CD4-positive, alpha-beta T cell (primary cell): ENCODE measurements at regions not wholly inside any gene's neighbourhood (a gene's known extent, or its start where the extent isn't known, plus 50 kb on each side); places are given as distances from the start of the nearest gene placed in this dataset.

Experiments used
- ATAC-seq: fragments of 200-7000 bp; cut with Tn5 transposase; one replicate; pipeline ENCODE4 v1.10.0; 2022; ENCODE audit warnings: mild to moderate bottlenecking; ENCODE audit not compliant: poor library complexity
- CTCF ChIA-PET: fragments of 350-600 bp; sonication (Branson Sonifier 250); formaldehyde crosslinking; loops from one replicate; lab custom pipeline; 2021; ENCODE audit warnings: antibody characterized with exemption, inconsistent platforms; lab: Charles Lee
- POLR2A ChIA-PET: fragments of 350-600 bp; sonication (Branson Sonifier 250); formaldehyde crosslinking; loops from one replicate; lab custom pipeline; 2021; ENCODE audit warnings: antibody characterized with exemption, inconsistent platforms; lab: Charles Lee
- DNase-seq, 14 experiments: peaks; one replicate each; pipeline ENCODE4 v3.0.0-alpha.2; 2013 to 2020; ENCODE audit warnings: mixed read lengths in 2 of 14
- H3K27ac ChIP-seq, 2 donors: one replicate each; pipeline versions ENCODE4 v1.5.1 to v1.7.0; 2013; ENCODE audit warnings: low read length in 2 of 2, low read depth in 1 of 2, mild to moderate bottlenecking in 1 of 2
- H3K27me3 ChIP-seq, 2 experiments: 1 replicate in 1 of 2; 2 replicates in 1 of 2; pipeline versions ENCODE4 v1.6.1 to v1.7.0; 2013; ENCODE audit warnings: low read length in 2 of 2, control low read depth in 1 of 2, mild to moderate bottlenecking in 1 of 2, moderate library complexity in 1 of 2; ENCODE audit not compliant: insufficient read depth in 2 of 2, control insufficient read depth in 1 of 2
- H3K36me3 ChIP-seq: one replicate; pipeline ENCODE4 v1.6.1; 2013; ENCODE audit warnings: low read length, control low read depth; ENCODE audit not compliant: insufficient read depth
- H3K4me1 ChIP-seq: one replicate; pipeline ENCODE4 v1.6.1; 2013; ENCODE audit warnings: low read length, control low read depth; ENCODE audit not compliant: insufficient read depth
- H3K4me3 ChIP-seq: one replicate; pipeline ENCODE4 v1.5.1; 2013; ENCODE audit warnings: mild to moderate bottlenecking, low read length, moderate library complexity
- H3K9me3 ChIP-seq, 2 experiments: 1 replicate in 1 of 2; 2 replicates in 1 of 2; pipeline versions ENCODE4 v1.6.1 to v1.7.0; 2013; ENCODE audit warnings: low read length in 2 of 2, mild to moderate bottlenecking in 2 of 2, control low read depth in 1 of 2, moderate library complexity in 1 of 2; ENCODE audit not compliant: control insufficient read depth in 1 of 2, insufficient read depth in 1 of 2
- H3K27ac Mint-ChIP-seq: one replicate; pipeline ENCODE4 v1.8.0; 2020; ENCODE audit warnings: mixed read lengths
- H3K27me3 Mint-ChIP-seq: one replicate; pipeline ENCODE4 v1.8.0; 2021; ENCODE audit warnings: mixed read lengths
- H3K36me3 Mint-ChIP-seq: one replicate; pipeline ENCODE4 v1.8.0; 2021; ENCODE audit warnings: low read depth, mixed read lengths
- H3K4me1 Mint-ChIP-seq: one replicate; pipeline ENCODE4 v1.8.0; 2021; ENCODE audit warnings: low read depth, mixed read lengths
- H3K4me3 Mint-ChIP-seq: one replicate; pipeline ENCODE4 v1.8.0; 2020; ENCODE audit warnings: mild to moderate bottlenecking, mixed read lengths
- H3K9me3 Mint-ChIP-seq: one replicate; pipeline ENCODE4 v1.8.0; 2020; ENCODE audit warnings: mixed read lengths
- intact Hi-C, 2 experiments: fragments of 100-400 bp; cut with DNase I in 1 of 2; cut with micrococcal nuclease in 1 of 2; formaldehyde crosslinking; loops; one replicate each; pipeline versions ENCODE4 v1.15.1 to v1.9.0; 2023 to 2025; cut with DNase I, micrococcal nuclease
- TF ChIP-seq, protein P1 (sequence below): fragments of 200-600 bp; IDR thresholded peaks from one replicate; pipeline ENCODE4 v1.8.0; 2022; ENCODE audit warnings: antibody characterized with exemption, mild to moderate bottlenecking

GRCh38 chr15:36251450-36251849 is 328.0 kb upstream of the CDIN1 start:
- no peaks in the 10 kb centered on the region for H3K36me3 ChIP-seq
- H3K36me3 Mint-ChIP-seq: no peaks in the 10 kb centered on the region
- H3K4me3 Mint-ChIP-seq: no peak overlapping the region
- H3K27ac ChIP-seq: no peak overlapping the region
- intact Hi-C loops: no loop called here
- H3K9me3 Mint-ChIP-seq: peaks cover 2% of the 10 kb centered on the region
- peaks cover 0 to 6% of the 10 kb centered on the region in 2 experiments for H3K9me3 ChIP-seq
- H3K4me1 ChIP-seq: no peaks in the 10 kb centered on the region
- ChIA-PET POLR2A (no interaction called here), CTCF (no interaction called here)
- no peaks in the 10 kb centered on the region for H3K4me1 Mint-ChIP-seq
- TF ChIP-seq, protein P1, sequence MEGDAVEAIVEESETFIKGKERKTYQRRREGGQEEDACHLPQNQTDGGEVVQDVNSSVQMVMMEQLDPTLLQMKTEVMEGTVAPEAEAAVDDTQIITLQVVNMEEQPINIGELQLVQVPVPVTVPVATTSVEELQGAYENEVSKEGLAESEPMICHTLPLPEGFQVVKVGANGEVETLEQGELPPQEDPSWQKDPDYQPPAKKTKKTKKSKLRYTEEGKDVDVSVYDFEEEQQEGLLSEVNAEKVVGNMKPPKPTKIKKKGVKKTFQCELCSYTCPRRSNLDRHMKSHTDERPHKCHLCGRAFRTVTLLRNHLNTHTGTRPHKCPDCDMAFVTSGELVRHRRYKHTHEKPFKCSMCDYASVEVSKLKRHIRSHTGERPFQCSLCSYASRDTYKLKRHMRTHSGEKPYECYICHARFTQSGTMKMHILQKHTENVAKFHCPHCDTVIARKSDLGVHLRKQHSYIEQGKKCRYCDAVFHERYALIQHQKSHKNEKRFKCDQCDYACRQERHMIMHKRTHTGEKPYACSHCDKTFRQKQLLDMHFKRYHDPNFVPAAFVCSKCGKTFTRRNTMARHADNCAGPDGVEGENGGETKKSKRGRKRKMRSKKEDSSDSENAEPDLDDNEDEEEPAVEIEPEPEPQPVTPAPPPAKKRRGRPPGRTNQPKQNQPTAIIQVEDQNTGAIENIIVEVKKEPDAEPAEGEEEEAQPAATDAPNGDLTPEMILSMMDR: no peak
- no peaks in the 10 kb centered on the region for H3K27me3 Mint-ChIP-seq
- no peak overlapping the region for H3K27ac Mint-ChIP-seq
- H3K4me3 ChIP-seq: no peak overlapping the region
- ATAC-seq: no peak
- no peaks in the 10 kb centered on the region for H3K27me3 ChIP-seq
- DNase-seq: no peak

DNA sequence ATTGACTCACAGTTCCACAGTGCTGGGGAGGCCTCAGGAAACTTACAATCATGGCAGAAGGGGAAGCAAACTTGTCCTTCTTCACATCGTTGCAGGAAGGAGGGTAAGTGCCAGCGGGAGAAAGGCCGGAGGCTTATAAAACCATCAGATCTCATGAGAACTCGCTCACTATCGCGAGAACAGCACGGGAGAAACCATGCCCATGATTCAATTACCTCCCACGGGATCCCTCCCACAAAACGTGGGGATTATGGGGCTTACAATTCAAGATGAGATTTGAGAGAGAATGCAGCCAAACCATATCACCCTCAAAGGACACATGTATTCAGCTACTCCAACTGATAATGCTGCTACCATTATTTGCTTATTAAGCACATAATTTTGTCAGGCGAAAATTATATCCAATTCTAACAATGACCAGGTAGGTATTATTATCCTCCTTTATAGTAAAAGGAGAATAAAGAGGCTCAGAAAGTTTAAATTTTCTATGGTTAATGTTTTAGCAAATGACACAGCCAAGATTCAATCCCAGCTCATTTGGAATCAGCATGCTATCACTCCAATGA is 327.2 kb upstream of the CDIN1 start:
- intact Hi-C loops: no loop called here
- Histone ChIP-seq H3K4me1 (no peaks in the 10 kb centered on the region), H3K36me3 (no peaks in the 10 kb centered on the region), H3K4me3 (no peak overlapping the region), H3K27ac (no peak overlapping the region), H3K27me3 (no peaks in the 10 kb centered on the region), H3K9me3 (peaks cover 0 to 6% of the 10 kb centered on the region in 2 experiments)
- ATAC-seq (no peak), DNase-seq (no peak)
- H3K9me3 Mint-ChIP-seq: peaks cover 2% of the 10 kb centered on the region
- CTCF ChIA-PET: no interaction called here
- H3K27me3 Mint-ChIP-seq: no peaks in the 10 kb centered on the region
- no peaks in the 10 kb centered on the region for H3K36me3 Mint-ChIP-seq
- H3K4me3 Mint-ChIP-seq: no peak overlapping the region
- H3K27ac Mint-ChIP-seq: no peak overlapping the region
- POLR2A ChIA-PET: no interaction called here
- TF ChIP-seq, protein P1: no peak
- H3K4me1 Mint-ChIP-seq: no peaks in the 10 kb centered on the region

- no peak overlapping the region for H3K4me3 ChIP-seq
- no peak overlapping the region for H3K27ac ChIP-seq
- intact Hi-C loops: no loop called here
- H3K4me1 ChIP-seq: no peaks in the 10 kb centered on the region
- CTCF ChIA-PET: no interaction called here
- POLR2A ChIA-PET: interaction anchor here (0.7 kb wide), 1 partner anchor 713 kb away, joined by 3 read pairs; no protein-coding TSS in a partner anchor
- DNase-seq: no peak
- H3K27me3 Mint-ChIP-seq: no peaks in the 10 kb centered on the region
- no peaks in the 10 kb centered on the region for H3K4me1 Mint-ChIP-seq
- peaks cover 0 to 3% of the 10 kb centered on the region in 2 experiments for H3K9me3 ChIP-seq
- no peak for ATAC-seq
- H3K36me3 ChIP-seq: no peaks in the 10 kb centered on the region
- H3K27me3 ChIP-seq: no peaks in the 10 kb centered on the region
- H3K4me3 Mint-ChIP-seq: no peak overlapping the region
- TF ChIP-seq, protein P1: no peak
- H3K9me3 Mint-ChIP-seq: peaks cover 2% of the 10 kb centered on the region
- H3K27ac Mint-ChIP-seq: no peak overlapping the region
- H3K36me3 Mint-ChIP-seq: no peaks in the 10 kb centered on the region
Measured at GRCh38 chr15:36254426-36254825, 325.0 kb upstream of the CDIN1 start.
